H1 (cell line): ENCODE measurements at regions not wholly inside any gene's neighbourhood (a gene's known extent, or its start where the extent isn't known, plus 50 kb on each side); places are given as distances from the start of the nearest gene placed in this dataset.

Experiments
- CTCF ChIA-PET: fragments of 300-600 bp; sonication (Branson Sonifier 250); formaldehyde crosslinking; loops from one replicate; lab custom pipeline; 2021; ENCODE audit not compliant: partially characterized antibody; lab: Charles Lee
- POLR2A ChIA-PET: fragments of 300-600 bp; sonication (Branson Sonifier 250); formaldehyde crosslinking; loops from one replicate; lab custom pipeline; 2021; ENCODE audit warnings: inconsistent platforms; ENCODE audit not compliant: partially characterized antibody; lab: Charles Lee
- DNase-seq, 2 experiments: peaks; one replicate each; pipeline versions ENCODE4 v3.0.0 to v3.0.0-alpha.2; 2010 to 2022; ENCODE audit warnings: low spot score in 2 of 2, low read depth in 1 of 2, mixed read lengths in 1 of 2
- FAIRE-seq: peaks from 2 replicates; lab custom pipeline; 2011; peaks lifted over from hg19 to GRCh38; lab: Jason Lieb, UNC
- H2AFZ ChIP-seq: 2 replicates; pipeline ENCODE4 v1.8.1; 2012; ENCODE audit warnings: low read length, inconsistent platforms
- H2AK5ac ChIP-seq: 2 replicates; pipeline ENCODE4 v1.6.1; 2013; ENCODE audit warnings: low read depth, low read length
- H2BK120ac ChIP-seq: replicated peaks from 2 replicates; pipeline ENCODE3; 2013; ENCODE audit warnings: low read depth, low read length, inconsistent platforms
- H2BK12ac ChIP-seq: 2 replicates; pipeline ENCODE4 v1.6.1; 2013; ENCODE audit warnings: low read depth, low read length
- H2BK15ac ChIP-seq: 2 replicates; pipeline ENCODE4 v1.6.1; 2013; ENCODE audit warnings: low read length
- H2BK20ac ChIP-seq: 2 replicates; pipeline ENCODE4 v1.6.1; 2013; ENCODE audit warnings: low read length
- H2BK5ac ChIP-seq: 2 replicates; pipeline ENCODE4 v1.6.1; 2013; ENCODE audit warnings: low read depth, low read length
- H3K14ac ChIP-seq: 2 replicates; pipeline ENCODE4 v1.6.1; 2013; ENCODE audit warnings: inconsistent platforms; ENCODE audit not compliant: insufficient read length
- H3K18ac ChIP-seq: 2 replicates; pipeline ENCODE4 v1.6.1; 2013; ENCODE audit warnings: low read length; ENCODE audit errors: extremely low read depth
- H3K23ac ChIP-seq: 2 replicates; pipeline ENCODE4 v1.6.1; 2013; ENCODE audit warnings: inconsistent platforms; ENCODE audit not compliant: insufficient read length
- H3K23me2 ChIP-seq: 2 replicates; pipeline ENCODE4 v1.6.1; 2013; ENCODE audit warnings: low read depth, low read length
- H3K27ac ChIP-seq: 2 replicates; pipeline ENCODE4 v1.6.1; 2011; ENCODE audit warnings: low read depth, low read length, inconsistent platforms
- H3K27me3 ChIP-seq, 4 experiments: replicated peaks in 1 of 4; 1 replicate in 1 of 4; 2 replicates in 3 of 4; pipeline versions ENCODE4 v1.6.1 to v1.8.1; 2011 to 2013; ENCODE audit warnings: low read length in 3 of 4, mild to moderate bottlenecking in 3 of 4, inconsistent platforms in 2 of 4, mixed read lengths in 2 of 4, moderate library complexity in 1 of 4; ENCODE audit not compliant: control insufficient read depth in 3 of 4, insufficient read depth in 3 of 4; ENCODE audit errors: extremely low read depth in 1 of 4
- H3K36me3 ChIP-seq, 4 experiments: 2 replicates each; pipeline versions ENCODE4 v1.6.1 to v1.8.1; 2011 to 2013; ENCODE audit warnings: mild to moderate bottlenecking in 4 of 4, low read length in 3 of 4, moderate library complexity in 2 of 4, control low read depth in 1 of 4, inconsistent platforms in 1 of 4; ENCODE audit not compliant: insufficient read depth in 4 of 4, control insufficient read depth in 2 of 4
- H3K4ac ChIP-seq: replicated peaks from 2 replicates; pipeline ENCODE3; 2013; ENCODE audit warnings: low read length, low read depth, mixed read lengths, inconsistent platforms; ENCODE audit not compliant: insufficient read length
- H3K4me1 ChIP-seq, 4 experiments: replicated peaks in 1 of 4; 1 replicate in 1 of 4; 2 replicates in 3 of 4; pipeline versions ENCODE4 v1.6.1 to v1.8.1; 2011 to 2013; ENCODE audit warnings: low read length in 3 of 4, inconsistent platforms in 2 of 4, mixed read lengths in 1 of 4; ENCODE audit not compliant: insufficient read depth in 4 of 4, control insufficient read depth in 3 of 4
- H3K4me2 ChIP-seq, 2 experiments: 2 replicates each; pipeline versions ENCODE4 v1.6.1 to v1.8.1; 2011 to 2013; ENCODE audit warnings: low read depth in 2 of 2, low read length in 2 of 2, control low read depth in 1 of 2, inconsistent platforms in 1 of 2, mild to moderate bottlenecking in 1 of 2; ENCODE audit not compliant: insufficient read depth in 1 of 2
- H3K4me3 ChIP-seq, 4 experiments: fragments of 200-600, 300-600 bp in 1 of 4; sonication (generic), shearing (Covaris generic), sonication (Bioruptor Twin) in 1 of 4; 2 replicates each; pipeline versions ENCODE4 v1.5.1 to v1.8.1; 2011 to 2016; ENCODE audit warnings: low read length in 4 of 4, low read depth in 3 of 4, control low read depth in 2 of 4, inconsistent platforms in 2 of 4, mild to moderate bottlenecking in 2 of 4, mixed read lengths in 1 of 4, moderate library complexity in 1 of 4; ENCODE audit not compliant: insufficient read depth in 2 of 4; ENCODE audit errors: extremely low read depth in 1 of 4
- H3K56ac ChIP-seq: replicated peaks from 2 replicates; pipeline ENCODE3; 2013; ENCODE audit warnings: low read depth, mild to moderate bottlenecking, mixed read lengths, low read length, inconsistent platforms; ENCODE audit not compliant: insufficient read length
- H3K79me1 ChIP-seq: 2 replicates; pipeline ENCODE4 v1.6.1; 2013; ENCODE audit warnings: low read depth, low read length, control low read depth
- H3K79me2 ChIP-seq, 2 experiments: 2 replicates each; pipeline versions ENCODE4 v1.6.1 to v1.8.1; 2012 to 2013; ENCODE audit warnings: low read length in 2 of 2, mild to moderate bottlenecking in 2 of 2, inconsistent platforms in 1 of 2; ENCODE audit not compliant: insufficient read depth in 2 of 2, control insufficient read depth in 1 of 2
- H3K9ac ChIP-seq, 4 experiments: replicated peaks in 1 of 4; 1 replicate in 1 of 4; 2 replicates in 3 of 4; pipeline versions ENCODE4 v1.6.1 to v1.8.1; 2011 to 2013; ENCODE audit warnings: low read depth in 3 of 4, low read length in 3 of 4, control low read depth in 2 of 4, mild to moderate bottlenecking in 2 of 4, moderate library complexity in 2 of 4, inconsistent platforms in 1 of 4; ENCODE audit errors: extremely low read depth in 1 of 4
- H3K9me3 ChIP-seq, 2 experiments: 2 replicates each; pipeline versions ENCODE4 v1.6.1 to v1.8.1; 2012 to 2013; ENCODE audit warnings: mild to moderate bottlenecking in 2 of 2, moderate library complexity in 2 of 2, control low read depth in 1 of 2, inconsistent platforms in 1 of 2, low read depth in 1 of 2, low read length in 1 of 2, mixed read lengths in 1 of 2; ENCODE audit not compliant: insufficient read depth in 2 of 2
- H4K20me1 ChIP-seq, 2 experiments: replicated peaks in 1 of 2; 2 replicates each; pipeline versions ENCODE3 to v1.8.1; 2011 to 2013; ENCODE audit warnings: inconsistent platforms in 2 of 2, low read length in 2 of 2, mild to moderate bottlenecking in 1 of 2; ENCODE audit not compliant: insufficient read depth in 2 of 2, control insufficient read depth in 1 of 2
- H4K5ac ChIP-seq: 2 replicates; pipeline ENCODE4 v1.6.1; 2013; ENCODE audit warnings: low read length, low read depth, mixed read lengths, inconsistent platforms; ENCODE audit not compliant: insufficient read length
- H4K8ac ChIP-seq: 2 replicates; pipeline ENCODE4 v1.8.0; 2013; ENCODE audit warnings: mild to moderate bottlenecking, moderate library complexity, low read length, inconsistent platforms; ENCODE audit not compliant: insufficient read depth; ENCODE audit errors: extremely low read depth
- H4K91ac ChIP-seq: replicated peaks from 2 replicates; pipeline ENCODE3; 2013; ENCODE audit warnings: low read length, mixed read lengths, inconsistent platforms; ENCODE audit not compliant: insufficient read length
- FOSL1 ChIP-seq: IDR thresholded peaks from 2 replicates; pipeline ENCODE4 v1.6.1; 2011; ENCODE audit warnings: mild to moderate bottlenecking, low read depth, low read length, moderate library complexity; ENCODE audit not compliant: insufficient read depth
- SP1 ChIP-seq: IDR thresholded peaks from 2 replicates; pipeline ENCODE4 v1.6.1; 2011; ENCODE audit warnings: low read depth, low read length

DNA sequence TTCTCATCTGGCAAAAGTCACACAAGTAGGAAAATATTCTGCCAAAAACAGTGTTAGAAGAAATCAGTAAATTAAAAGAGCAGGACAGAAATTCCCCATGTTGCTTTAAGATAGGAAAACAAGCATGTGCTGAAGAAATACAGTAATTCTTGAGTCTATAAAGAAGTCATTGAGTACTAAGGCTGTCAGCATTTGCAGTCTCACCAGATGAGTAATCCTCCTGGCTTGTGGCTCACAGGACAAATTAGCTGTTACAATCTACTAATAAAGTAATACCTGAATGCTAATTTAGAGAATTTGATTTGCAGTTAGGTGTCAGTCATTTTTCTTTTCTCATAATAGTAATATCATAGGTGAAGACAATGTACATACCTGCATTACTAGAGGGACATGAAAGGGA is 1158.9 kb upstream of the CELF2 start:
- Histone ChIP-seq H2BK120ac (no peak overlapping the region), H3K4me3 (no peak overlapping the region), H3K18ac (no peak overlapping the region), H2AK5ac (no peak overlapping the region), H3K23me2 (no peaks in the 10 kb centered on the region; the same call in 1 of the 2 replicates), H4K20me1 (no peaks in the 10 kb centered on the region), H3K4me1 (no peaks in the 10 kb centered on the region), H3K23ac (no peak overlapping the region), H3K56ac (no peak overlapping the region), H3K27me3 (no peaks in the 10 kb centered on the region), H3K4me2 (no peak overlapping the region), H3K36me3 (no peaks in the 10 kb centered on the region; a peak in 1 of 8 replicates), H4K91ac (no peak overlapping the region), H4K8ac (no peak overlapping the region), H3K79me2 (no peaks in the 10 kb centered on the region), H3K27ac (no peak overlapping the region), H4K5ac (no peak overlapping the region), H3K9me3 (peaks cover 5 to 11% of the 10 kb centered on the region in 2 experiments; a peak in 3 of 4 replicates), H2BK5ac (no peak overlapping the region), H2BK20ac (no peak overlapping the region), H3K79me1 (no peaks in the 10 kb centered on the region), H3K4ac (no peak overlapping the region), H3K9ac (no peak overlapping the region), H3K14ac (no peak overlapping the region), H2AFZ (no peak overlapping the region), H2BK12ac (no peak overlapping the region), H2BK15ac (no peak overlapping the region)
- CTCF ChIA-PET = no interaction called here
- POLR2A ChIA-PET = no interaction called here
- DNase-seq = no peak
- FAIRE-seq = no peak
- no peak for TF ChIP-seq FOSL1
- no peak for TF ChIP-seq SP1
